IMR-90 (cell line): ENCODE measurements at regions not wholly inside any gene's neighbourhood (a gene's known extent, or its start where the extent isn't known, plus 50 kb on each side); places are given as distances from the start of the nearest gene placed in this dataset.

Source experiments
- ATAC-seq: fragments of 200-7000 bp; cut with Tn5 transposase; 2 replicates; pipeline ENCODE4 v1.9.1; 2020; ENCODE audit warnings: low read depth, mild to moderate bottlenecking, moderate library complexity
- BruUV-seq: library from RNA; stranded (reverse); fragments of 400-500 nt; replicated peaks from 2 replicates; lab custom pipeline; 2021; lab: Mats Ljungman, UMichigan
- CTCF ChIA-PET: fragments of 300-600 bp; formaldehyde crosslinking; extraction: SDS; loops from one replicate; lab custom pipeline; 2021; ENCODE audit warnings: antibody characterized with exemption; lab: Yijun Ruan, JAX
- POLR2A ChIA-PET: fragments of 300-600 bp; sonication (Branson Sonifier 250); formaldehyde crosslinking; loops from one replicate; lab custom pipeline; 2022; ENCODE audit warnings: antibody characterized with exemption; ENCODE audit not compliant: unreplicated experiment; lab: Charles Lee
- DNase-seq: peaks from one replicate; pipeline ENCODE4 v3.0.0; 2013
- H2AFZ ChIP-seq: replicated peaks from 2 replicates; pipeline ENCODE3; 2013; ENCODE audit warnings: low read length, mild to moderate bottlenecking; ENCODE audit not compliant: poor library complexity
- H2AK5ac ChIP-seq: 2 replicates; pipeline ENCODE4 v1.6.1; 2013; ENCODE audit warnings: low read depth, low read length, inconsistent platforms
- H2AK9ac ChIP-seq: replicated peaks from 2 replicates; pipeline ENCODE3; 2013; ENCODE audit warnings: mild to moderate bottlenecking, low read depth, low read length, moderate library complexity; ENCODE audit not compliant: poor library complexity
- H2BK120ac ChIP-seq: 2 replicates; pipeline ENCODE4 v1.6.1; 2013; ENCODE audit warnings: low read depth, low read length, inconsistent platforms
- H2BK15ac ChIP-seq: 3 replicates; pipeline ENCODE4 v1.6.1; 2013; ENCODE audit warnings: low read depth, low read length, inconsistent platforms
- H2BK20ac ChIP-seq: 2 replicates; pipeline ENCODE4 v1.6.1; 2013; ENCODE audit warnings: low read depth, mild to moderate bottlenecking, inconsistent platforms, low read length, moderate library complexity
- H2BK5ac ChIP-seq: 2 replicates; pipeline ENCODE4 v1.6.1; 2013; ENCODE audit warnings: mild to moderate bottlenecking, low read depth, low read length, inconsistent platforms; ENCODE audit not compliant: poor library complexity, severe bottlenecking
- H3K14ac ChIP-seq: replicated peaks from 2 replicates; pipeline ENCODE4 v1.6.1; 2013; ENCODE audit warnings: low read depth, low read length, inconsistent platforms
- H3K18ac ChIP-seq: 2 replicates; pipeline ENCODE4 v1.6.1; 2013; ENCODE audit warnings: low read depth, low read length, control low read depth
- H3K23ac ChIP-seq: 2 replicates; pipeline ENCODE4 v1.6.1; 2013; ENCODE audit warnings: low read depth, low read length, inconsistent platforms
- H3K27ac ChIP-seq: 2 replicates; pipeline ENCODE4 v1.5.1; 2013; ENCODE audit warnings: mild to moderate bottlenecking, control low read depth, low read length; ENCODE audit not compliant: insufficient read depth
- H3K27me3 ChIP-seq: 2 replicates; pipeline ENCODE4 v1.6.1; 2013; ENCODE audit warnings: low read length; ENCODE audit not compliant: control insufficient read depth, insufficient read depth
- H3K36me3 ChIP-seq: 2 replicates; pipeline ENCODE4 v1.6.1; 2013; ENCODE audit warnings: low read length, mixed read lengths; ENCODE audit not compliant: control insufficient read depth, insufficient read depth
- H3K4ac ChIP-seq: 2 replicates; pipeline ENCODE4 v1.6.1; 2013; ENCODE audit warnings: low read depth, low read length, inconsistent platforms
- H3K4me1 ChIP-seq: 2 replicates; pipeline ENCODE4 v1.6.1; 2013; ENCODE audit warnings: low read length, mixed read lengths; ENCODE audit not compliant: control insufficient read depth, insufficient read depth
- H3K4me2 ChIP-seq: 2 replicates; pipeline ENCODE4 v1.6.1; 2013; ENCODE audit warnings: low read depth, mild to moderate bottlenecking, control low read depth, low read length, moderate library complexity
- H3K4me3 ChIP-seq: 2 replicates; pipeline ENCODE4 v1.5.1; 2013; ENCODE audit warnings: low read depth, mild to moderate bottlenecking, control low read depth, low read length, moderate library complexity; ENCODE audit not compliant: insufficient read depth
- H3K56ac ChIP-seq: 2 replicates; pipeline ENCODE4 v1.6.1; 2013; ENCODE audit warnings: low read length, inconsistent platforms; ENCODE audit not compliant: insufficient read depth; ENCODE audit errors: extremely low read depth
- H3K79me1 ChIP-seq, 2 experiments: 2 replicates each; pipeline ENCODE4 v1.6.1; 2013; ENCODE audit warnings: low read length in 2 of 2, inconsistent platforms in 1 of 2, low read depth in 1 of 2
- H3K9ac ChIP-seq: 2 replicates; pipeline ENCODE4 v1.6.1; 2013; ENCODE audit warnings: low read depth, low read length, control low read depth
- H3K9me1 ChIP-seq: 2 replicates; pipeline ENCODE4 v1.6.1; 2013; ENCODE audit warnings: low read length, inconsistent platforms; ENCODE audit not compliant: insufficient read depth
- H3K9me3 ChIP-seq: 2 replicates; pipeline ENCODE4 v1.6.1; 2013; ENCODE audit warnings: low read length; ENCODE audit not compliant: control insufficient read depth, insufficient read depth
- H4K20me1 ChIP-seq: 2 replicates; pipeline ENCODE4 v1.6.1; 2013; ENCODE audit warnings: low read length, inconsistent platforms; ENCODE audit not compliant: insufficient read depth
- H4K5ac ChIP-seq: 2 replicates; pipeline ENCODE4 v1.6.1; 2013; ENCODE audit warnings: mild to moderate bottlenecking, low read depth, low read length, control low read depth
- H4K8ac ChIP-seq, 2 experiments: 2 replicates each; pipeline ENCODE4 v1.6.1; 2013; ENCODE audit warnings: low read depth in 2 of 2, low read length in 2 of 2, control low read depth in 1 of 2, inconsistent platforms in 1 of 2
- H4K91ac ChIP-seq: 2 replicates; pipeline ENCODE4 v1.6.1; 2013; ENCODE audit warnings: low read depth, low read length, inconsistent platforms; ENCODE audit not compliant: insufficient read depth
- BHLHE40 ChIP-seq: fragments of 150-350 bp; IDR thresholded peaks from 2 replicates; pipeline ENCODE4 v1.6.1; 2016; ENCODE audit warnings: mild to moderate bottlenecking, low read depth, low read length
- CEBPB ChIP-seq: IDR thresholded peaks from 2 replicates; pipeline ENCODE4 v1.6.1; 2012; ENCODE audit warnings: low read depth, low read length, improper control_type of control experiment
- CHD1 ChIP-seq: IDR thresholded peaks from 2 replicates; pipeline ENCODE4 v1.6.1; 2012; ENCODE audit warnings: low read depth, low read length, improper control_type of control experiment
- MAFK ChIP-seq: IDR thresholded peaks from 2 replicates; pipeline ENCODE4 v1.6.1; 2012; ENCODE audit warnings: low read depth, low read length, improper control_type of control experiment
- MAZ ChIP-seq: IDR thresholded peaks from 2 replicates; pipeline ENCODE4 v1.6.1; 2012; ENCODE audit warnings: low read depth, mild to moderate bottlenecking, low read length, improper control_type of control experiment, moderate library complexity, borderline replicate concordance
- MXI1 ChIP-seq: IDR thresholded peaks from 2 replicates; pipeline ENCODE4 v1.6.1; 2012; ENCODE audit warnings: low read depth, mild to moderate bottlenecking, low read length, moderate library complexity, borderline replicate concordance
- NFE2L2 ChIP-seq: fragments of 150-350 bp; IDR thresholded peaks from 2 replicates; pipeline ENCODE4 v1.6.1; 2016; ENCODE audit warnings: low read depth, mild to moderate bottlenecking, low read length
- POLR2A ChIP-seq: IDR thresholded peaks from 2 replicates; pipeline ENCODE4 v1.6.1; 2012; ENCODE audit warnings: mild to moderate bottlenecking, low read depth, low read length
- RAD21 ChIP-seq: IDR thresholded peaks from 2 replicates; pipeline ENCODE4 v1.6.1; 2012; ENCODE audit warnings: low read length, improper control_type of control experiment
- RCOR1 ChIP-seq: IDR thresholded peaks from 2 replicates; pipeline ENCODE4 v1.6.1; 2012; ENCODE audit warnings: mild to moderate bottlenecking, low read length, improper control_type of control experiment; ENCODE audit not compliant: insufficient replicate concordance
- RFX5 ChIP-seq: IDR thresholded peaks from 2 replicates; pipeline ENCODE4 v1.8.0; 2012; ENCODE audit warnings: low read depth, mild to moderate bottlenecking, low read length, moderate library complexity
- SMC3 ChIP-seq: fragments of 150-350 bp; IDR thresholded peaks from 2 replicates; pipeline ENCODE4 v1.6.1; 2016; ENCODE audit warnings: low read depth, mild to moderate bottlenecking, antibody characterized with exemption, low read length, moderate library complexity
- USF2 ChIP-seq: fragments of 150-350 bp; IDR thresholded peaks from 2 replicates; pipeline ENCODE4 v1.6.1; 2017; ENCODE audit warnings: mild to moderate bottlenecking, antibody characterized with exemption, low read length, low read depth
- WGBS, 2 experiments: methylation state at CpG; one replicate each; pipeline versions ENCODE4 v1.1.5 to v1.1.7; 2013; ENCODE audit warnings: missing lambda C conversion rate in 2 of 2; ENCODE audit not compliant: insufficient read length in 1 of 2; ENCODE audit errors: extremely low coverage in 2 of 2; 5-methylcytosine and 5-hydroxymethylcytosine counted together
- dilution Hi-C: fragments of 300-500 bp; cut with HindIII; formaldehyde crosslinking; loops from one replicate; pipeline ENCODE4 v1.14.3; 2018; ENCODE audit warnings: low sequenced_read_pairs; ENCODE audit not compliant: unreplicated experiment
- in situ Hi-C: fragments of 300-500 bp; cut with MboI; formaldehyde crosslinking; loops from 3 replicates; pipeline ENCODE4 v1.14.3; 2019; ENCODE audit warnings: low sequenced_read_pairs, inconsistent platforms, mixed read lengths
- intact Hi-C: fragments of 100-400 bp; cut with micrococcal nuclease; formaldehyde crosslinking; loops from 2 replicates; pipeline ENCODE4 v1.10.0; 2022

GRCh38 chr21:35329940-35330660 is 281.0 kb upstream of the RUNX1 start:
- H3K27ac ChIP-seq: no peak overlapping the region
- H3K4me2 ChIP-seq: no peak overlapping the region
- H2BK5ac ChIP-seq: no peak overlapping the region
- no peak overlapping the region for H2AK5ac ChIP-seq
- H2BK20ac ChIP-seq: no peak overlapping the region
- 90% methylated on average over 2 of the region's 4 CpGs; no CpG with 5 or more reads in 1 of the 2 experiments for WGBS, 2 experiments
- no peak overlapping the region for H4K5ac ChIP-seq
- ChIA-PET CTCF (interaction anchor here (1.0 kb wide), 1 partner anchor 22 kb away, joined by 3 read pairs; no protein-coding TSS in a partner anchor), POLR2A (no interaction called here)
- no peak overlapping the region for H4K8ac ChIP-seq
- H3K9me3 ChIP-seq: no peaks in the 10 kb centered on the region
- in situ Hi-C loops: no loop called here
- no peak for ATAC-seq
- H2AK9ac ChIP-seq: no peak overlapping the region
- no peak overlapping the region for H3K18ac ChIP-seq
- no peak overlapping the region for H3K56ac ChIP-seq
- H3K4me3 ChIP-seq: no peak overlapping the region
- no peak for DNase-seq
- intact Hi-C loops: no loop called here
- no peaks in the 10 kb centered on the region for H3K36me3 ChIP-seq
- H3K9me1 ChIP-seq: no peaks in the 10 kb centered on the region
- no peak overlapping the region for H4K91ac ChIP-seq
- H3K4me1 ChIP-seq: no peaks in the 10 kb centered on the region; the same call in 1 of the 2 replicates
- no peak for TF ChIP-seq MXI1
- no peak for TF ChIP-seq BHLHE40
- no peak for TF ChIP-seq RFX5
- TF ChIP-seq RAD21: no peak
- no peak for TF ChIP-seq MAFK
- TF ChIP-seq MAZ: no peak
- TF ChIP-seq CHD1: no peak
- no peak for TF ChIP-seq SMC3
- no peak for TF ChIP-seq NFE2L2
- TF ChIP-seq USF2: no peak
- TF ChIP-seq CEBPB: no peak
- TF ChIP-seq RCOR1: no peak
- no peak for TF ChIP-seq POLR2A
- H3K23ac ChIP-seq: no peak overlapping the region
- H2BK120ac ChIP-seq: no peak overlapping the region
- H3K79me1 ChIP-seq: no peaks in the 10 kb centered on the region
- H4K20me1 ChIP-seq: no peaks in the 10 kb centered on the region
- H3K4ac ChIP-seq: no peak overlapping the region
- BruUV-seq: no TSS peak
- dilution Hi-C loops: no loop called here
- no peak overlapping the region for H3K14ac ChIP-seq
- no peak overlapping the region for H2AFZ ChIP-seq
- no peak overlapping the region for H3K9ac ChIP-seq
- no peak overlapping the region for H2BK15ac ChIP-seq
- H3K27me3 ChIP-seq: no peaks in the 10 kb centered on the region
